ENCODE measurements at regions not wholly inside any gene's neighbourhood (a gene's known extent, or its start where the extent isn't known, plus 50 kb on each side); places are given as distances from the start of the nearest gene placed in this dataset.

DNA sequence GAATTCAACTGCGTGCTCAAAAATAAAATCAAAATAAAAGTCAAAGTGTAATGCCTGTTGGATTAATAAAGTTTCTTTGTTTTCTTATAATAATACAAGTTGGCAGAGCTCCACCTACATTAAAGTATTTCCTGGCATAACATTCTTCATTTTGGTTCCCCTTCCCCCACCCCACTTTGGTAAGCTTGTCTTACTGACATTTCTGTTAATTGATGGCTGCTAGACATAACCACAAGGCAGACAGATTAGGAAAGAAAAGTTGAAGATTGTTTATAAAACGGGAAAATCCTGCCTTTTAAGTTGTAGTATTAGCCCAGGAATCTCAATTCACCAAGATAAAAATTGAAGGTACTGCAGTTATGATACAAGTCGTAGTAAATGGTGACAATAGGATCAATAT, 246.5 kb upstream of the RPS6KA3 start:
- TF ChIP-seq SUZ12 (IDR thresholded peaks at IDR 0.05) = no peak
- TF ChIP-seq SP1 (IDR thresholded peaks at IDR 0.05) = no peak
- no peak for TF ChIP-seq CTBP1 (IDR thresholded peaks at IDR 0.05; ENCODE audit: borderline replicate concordance)
- no peak for TF ChIP-seq BHLHE40 (IDR thresholded peaks at IDR 0.05; ENCODE audit: borderline replicate concordance)
- no peak for TF ChIP-seq FOXK2 (IDR thresholded peaks at IDR 0.05)
- TF ChIP-seq TARDBP (IDR thresholded peaks at IDR 0.05) = no peak
- no peak for TF ChIP-seq LEF1 (IDR thresholded peaks at IDR 0.05; ENCODE audit: borderline replicate concordance)
- no peak for TF ChIP-seq ARNT (IDR thresholded peaks at IDR 0.05)
- no peak for TF ChIP-seq ELF4 (IDR thresholded peaks at IDR 0.05)
- no peak for TF ChIP-seq FOXA1 (IDR thresholded peaks at IDR 0.05)
- no peak for TF ChIP-seq FOXM1 (IDR thresholded peaks at IDR 0.05; ENCODE audit: borderline replicate concordance)
- TF ChIP-seq L3MBTL2 (conservative IDR thresholded peaks at IDR 0.05) = no peak
- TF ChIP-seq ZNF384 (IDR thresholded peaks at IDR 0.05) = no peak
